Calu3 (cell line): ENCODE measurements at regions not wholly inside any gene's neighbourhood (a gene's known extent, or its start where the extent isn't known, plus 50 kb on each side); places are given as distances from the start of the nearest gene placed in this dataset.

Source experiments
- BruUV-seq: library from RNA; stranded (reverse); fragments of 400-500 nt; replicated peaks from 2 replicates; lab custom pipeline; 2021; lab: Mats Ljungman, UMichigan
- CTCF ChIA-PET: fragments of 300-600 bp; sonication (Branson Sonifier 250); formaldehyde crosslinking; loops from one replicate; lab custom pipeline; 2022; ENCODE audit warnings: antibody characterized with exemption; lab: Charles Lee
- DNase-seq: peaks from one replicate; pipeline ENCODE4 v3.0.0; 2022
- H3K27ac Mint-ChIP-seq: one replicate; pipeline ENCODE4 v1.8.0; 2022; ENCODE audit warnings: mixed read lengths; ENCODE audit not compliant: unreplicated experiment
- H3K27me3 Mint-ChIP-seq: one replicate; pipeline ENCODE4 v1.8.0; 2022; ENCODE audit warnings: mixed read lengths; ENCODE audit not compliant: unreplicated experiment
- H3K36me3 Mint-ChIP-seq: one replicate; pipeline ENCODE4 v1.8.0; 2022; ENCODE audit warnings: mild to moderate bottlenecking, moderate library complexity, mixed read lengths; ENCODE audit not compliant: insufficient read depth, unreplicated experiment
- H3K4me1 Mint-ChIP-seq: one replicate; pipeline ENCODE4 v1.8.0; 2022; ENCODE audit warnings: mild to moderate bottlenecking, low read depth, mixed read lengths; ENCODE audit not compliant: unreplicated experiment
- H3K4me3 Mint-ChIP-seq: one replicate; pipeline ENCODE4 v1.8.0; 2022; ENCODE audit warnings: mild to moderate bottlenecking, low read depth, moderate library complexity, mixed read lengths; ENCODE audit not compliant: unreplicated experiment
- H3K9me3 Mint-ChIP-seq: one replicate; pipeline ENCODE4 v1.8.0; 2022; ENCODE audit warnings: low read depth, mixed read lengths; ENCODE audit not compliant: unreplicated experiment
- CTCF ChIP-seq: fragments of 200-600 bp; IDR thresholded peaks from one replicate; pipeline ENCODE4 v1.8.0; 2022; ENCODE audit warnings: antibody characterized with exemption; ENCODE audit not compliant: unreplicated experiment
- intact Hi-C: fragments of 100-400 bp; cut with micrococcal nuclease; formaldehyde crosslinking; loops from one replicate; pipeline ENCODE4 v1.10.0; 2022; ENCODE audit not compliant: unreplicated experiment

- H3K4me3 Mint-ChIP-seq = no peak overlapping the region
- H3K4me1 Mint-ChIP-seq = no peaks in the 10 kb centered on the region
- DNase-seq = no peak
- BruUV-seq = no TSS peak
- no peaks in the 10 kb centered on the region for H3K27me3 Mint-ChIP-seq
- no peaks in the 10 kb centered on the region for H3K36me3 Mint-ChIP-seq
- intact Hi-C loops = no loop called here
- H3K27ac Mint-ChIP-seq = no peak overlapping the region
- H3K9me3 Mint-ChIP-seq = no peaks in the 10 kb centered on the region
- TF ChIP-seq CTCF = no peak
- CTCF ChIA-PET = no interaction called here
Measured at GRCh38 chr1:101102426-101103156, 77.0 kb upstream of the DPH5 start.

GRCh38 chr1:101101360-101101759 lies 75.8 kb upstream of the DPH5 start:
- Mint-ChIP-seq H3K4me1 (no peaks in the 10 kb centered on the region), H3K9me3 (no peaks in the 10 kb centered on the region), H3K27ac (no peak overlapping the region), H3K27me3 (no peaks in the 10 kb centered on the region), H3K4me3 (no peak overlapping the region), H3K36me3 (no peaks in the 10 kb centered on the region)
- intact Hi-C loops = no loop called here
- DNase-seq = no peak
- no TSS peak for BruUV-seq
- TF ChIP-seq CTCF = no peak
- CTCF ChIA-PET = no interaction called here

GRCh38 chr1:101100674-101101073 lies 75.1 kb upstream of the DPH5 start:
- no peak for TF ChIP-seq CTCF
- no peak overlapping the region for H3K4me3 Mint-ChIP-seq
- H3K27me3 Mint-ChIP-seq = no peaks in the 10 kb centered on the region
- intact Hi-C loops = no loop called here
- no TSS peak for BruUV-seq
- H3K36me3 Mint-ChIP-seq = no peaks in the 10 kb centered on the region
- H3K27ac Mint-ChIP-seq = no peak overlapping the region
- no peaks in the 10 kb centered on the region for H3K9me3 Mint-ChIP-seq
- CTCF ChIA-PET = no interaction called here
- DNase-seq = no peak
- no peaks in the 10 kb centered on the region for H3K4me1 Mint-ChIP-seq

GRCh38 chr1:101098907-101099306 lies 73.3 kb upstream of the DPH5 start:
- CTCF ChIA-PET = no interaction called here
- no peak for TF ChIP-seq CTCF

More at GRCh38 chr1:101098907-101099306, 73.3 kb upstream of the DPH5 start:
- no peak overlapping the region for H3K27ac Mint-ChIP-seq
- no peaks in the 10 kb centered on the region for H3K4me1 Mint-ChIP-seq
- no peak overlapping the region for H3K4me3 Mint-ChIP-seq
- H3K9me3 Mint-ChIP-seq = no peaks in the 10 kb centered on the region
- no TSS peak for BruUV-seq
- no peak for DNase-seq
- no peaks in the 10 kb centered on the region for H3K27me3 Mint-ChIP-seq
- intact Hi-C loops = loop anchor here (10.0 kb wide), 1 partner anchor 56 kb away; no protein-coding TSS in a partner anchor
- H3K36me3 Mint-ChIP-seq = no peaks in the 10 kb centered on the region
